Hematopoietic multipotent progenitor cell treated with erythropoietin and hydrocortisone succinate and interleukin-3 and kit ligand, for 8 days (in vitro differentiated cells): ENCODE measurements at regions not wholly inside any gene's neighbourhood (a gene's known extent, or its start where the extent isn't known, plus 50 kb on each side); places are given as distances from the start of the nearest gene placed in this dataset.
"Not testable (repeated sequence)": the region's sequence is repeated elsewhere in the genome, so short reads cannot be mapped to it uniquely, and the experiment has no call there.

ENCODE experiments used
- DNase-seq: peaks from one replicate; pipeline ENCODE4 v3.0.0-alpha.2; 2015

DNA sequence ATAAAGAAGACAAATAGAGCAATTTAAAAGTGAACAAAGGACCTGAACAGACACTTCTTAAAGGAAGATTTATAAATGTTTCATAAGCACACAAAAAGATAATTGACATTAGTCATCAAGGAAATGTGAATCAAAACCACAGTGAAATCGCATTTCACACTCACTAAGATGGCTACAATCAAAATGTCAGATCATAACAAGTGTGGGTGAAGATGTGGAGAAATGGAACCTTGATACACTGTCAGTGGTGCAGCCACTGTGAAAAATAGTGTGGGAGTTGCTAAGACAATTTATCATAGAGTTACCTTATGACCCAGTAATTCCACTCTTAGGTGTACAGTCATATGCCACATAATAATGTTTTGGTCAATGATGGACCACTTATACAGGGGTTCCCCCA is 54.5 kb upstream of the HTR4 start:
- no peak for DNase-seq

DNA sequence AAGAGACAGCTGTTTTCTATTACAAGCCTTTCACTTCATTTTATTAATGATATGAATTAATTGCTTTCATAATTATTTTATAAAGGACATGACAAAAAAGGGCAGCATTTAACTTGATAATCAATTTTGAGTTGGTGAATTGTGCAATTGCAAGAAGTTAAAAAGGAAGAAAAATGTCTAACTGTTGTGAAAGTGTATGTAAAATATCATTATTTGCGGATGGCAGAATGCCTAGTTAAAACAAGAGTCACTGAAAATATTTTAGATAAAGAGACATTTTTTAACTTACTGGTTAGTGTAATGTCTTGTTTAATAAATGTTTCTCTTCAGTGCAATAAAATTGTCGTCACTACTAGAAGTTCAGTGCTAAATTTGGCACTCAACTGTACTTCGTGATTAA is 57.6 kb upstream of the HTR4 start:
- no peak for DNase-seq

DNA sequence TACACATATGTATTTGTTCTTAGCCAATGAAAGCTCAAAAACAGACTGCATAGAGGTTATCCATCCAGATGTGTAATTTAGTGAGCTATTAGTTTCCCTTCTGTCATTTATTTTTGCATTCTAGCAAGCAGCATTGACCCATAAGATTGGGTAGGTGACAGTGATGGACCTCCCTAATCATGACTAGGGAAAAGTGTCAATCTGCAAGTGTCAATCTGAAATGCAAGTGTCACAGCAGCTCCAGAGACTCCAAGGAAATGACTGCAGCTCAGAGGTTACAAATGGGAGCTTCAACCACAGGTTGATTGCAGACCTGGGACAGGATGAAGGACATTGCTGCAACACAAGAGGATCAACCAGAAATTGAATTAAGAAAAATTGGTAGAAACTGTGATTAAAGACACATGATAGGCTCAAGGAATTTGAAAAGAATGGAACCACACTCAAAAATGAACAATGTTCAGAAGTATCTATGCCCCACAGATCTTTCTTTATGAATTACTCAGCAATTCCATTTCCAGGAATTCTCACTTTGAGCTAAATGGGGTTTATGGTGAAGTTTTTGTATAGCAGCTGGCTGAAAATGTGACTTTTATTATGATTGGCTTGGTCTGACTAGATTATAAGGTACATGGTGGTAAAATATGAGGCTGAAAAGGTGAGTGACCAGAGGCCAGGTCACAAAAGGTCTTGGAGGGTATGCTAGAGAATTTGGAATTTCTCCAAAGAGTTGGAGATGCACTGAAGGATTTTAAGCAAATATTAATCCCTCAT is 59.6 kb upstream of the HTR4 start:
- no peak for DNase-seq

DNA sequence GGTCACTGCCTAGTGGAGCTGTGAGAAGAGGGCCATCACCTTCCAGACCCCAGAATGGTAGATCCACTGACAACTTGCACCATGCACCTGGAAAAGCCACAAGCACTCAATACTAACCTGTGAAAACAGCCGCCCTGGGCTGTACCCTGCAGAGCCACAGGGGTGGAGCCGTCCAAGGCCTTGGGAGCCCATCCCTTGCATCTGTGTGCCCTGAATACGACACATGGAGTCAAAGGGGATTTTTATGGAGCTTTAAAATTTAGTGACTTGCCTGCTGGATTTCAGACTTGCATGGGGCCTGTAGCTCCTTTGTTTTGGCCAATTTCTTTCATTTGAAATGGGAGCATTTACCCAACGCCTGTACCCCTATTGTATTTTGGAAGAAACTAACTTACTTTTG is 62.4 kb upstream of the HTR4 start:
- DNase-seq: no peak

DNA sequence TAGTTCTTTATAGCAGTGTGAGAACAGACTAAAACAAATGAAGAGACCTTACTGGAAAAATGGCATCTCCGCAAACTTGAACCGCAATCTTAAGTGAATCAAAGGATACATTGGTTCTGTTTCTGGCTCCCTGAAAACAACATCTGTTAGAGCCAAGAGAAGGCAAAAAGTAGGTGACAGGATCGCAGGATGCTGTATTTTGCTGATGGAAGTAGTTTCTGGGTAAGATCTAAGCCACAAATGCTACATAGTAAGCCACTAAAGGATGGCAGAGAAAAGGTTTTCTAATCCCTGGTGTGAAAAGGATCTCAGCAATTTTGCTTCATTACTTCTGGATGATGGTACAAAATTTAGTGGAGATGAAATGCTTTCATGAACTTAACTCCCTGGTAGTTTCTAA is 63.3 kb upstream of the HTR4 start:
- no peak for DNase-seq

DNA sequence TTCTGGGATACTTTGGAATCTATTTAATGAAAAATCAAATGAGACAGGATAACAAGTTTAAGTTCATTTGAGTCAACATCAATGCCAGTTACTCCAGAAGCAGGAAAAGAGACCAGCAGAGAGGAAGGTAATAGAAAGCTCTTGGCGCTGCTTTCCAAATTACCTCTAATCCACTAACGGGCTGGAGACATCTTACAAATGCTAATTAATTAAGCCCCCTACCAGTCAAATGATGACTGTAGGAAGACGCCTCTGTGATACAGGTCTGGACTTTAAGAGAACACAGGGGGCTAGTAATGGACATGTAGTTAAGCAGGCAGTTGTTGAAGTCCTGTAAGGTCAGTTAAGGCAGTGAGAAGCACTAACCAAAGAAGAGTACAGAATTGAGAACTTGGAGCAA is 65.3 kb upstream of the HTR4 start:
- no peak for DNase-seq

DNA sequence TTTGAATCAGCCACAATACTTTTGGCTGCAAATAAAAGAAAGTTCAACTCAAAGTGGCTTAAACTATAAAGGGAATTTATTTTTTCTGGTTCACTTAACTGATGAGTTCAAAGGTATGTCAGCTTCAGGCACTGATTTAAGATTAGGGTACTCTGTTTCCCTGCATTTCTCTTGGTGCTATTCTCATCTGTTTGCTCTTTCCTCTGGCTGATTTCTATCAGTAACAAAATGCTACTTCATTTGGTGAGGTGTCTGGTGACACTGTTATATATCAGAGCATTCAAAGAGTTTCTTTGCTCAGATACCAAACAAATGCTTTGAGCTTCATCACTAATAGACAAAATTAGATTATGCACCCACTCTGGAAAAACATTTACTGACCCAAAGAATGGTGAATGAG is 65.9 kb upstream of the HTR4 start:
- DNase-seq: no peak

DNA sequence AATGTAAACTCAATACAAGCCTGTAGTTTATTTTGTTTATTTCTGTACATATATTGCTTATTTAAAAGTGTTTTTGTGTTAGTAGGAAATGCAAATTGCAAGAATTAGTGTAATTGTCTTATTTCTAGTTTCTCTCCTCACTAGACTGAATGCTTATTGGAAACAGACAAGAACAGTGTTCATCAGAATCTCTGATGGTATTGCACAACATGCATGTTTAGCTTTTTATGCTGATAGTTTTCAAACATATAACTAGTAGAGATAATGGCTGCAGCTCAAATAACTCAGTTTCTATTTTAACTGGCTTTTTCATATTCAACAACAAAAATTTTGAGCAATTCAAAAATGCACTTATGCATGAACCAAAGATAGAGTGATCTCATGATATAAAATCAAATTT is 68.8 kb upstream of the HTR4 start:
- no peak for DNase-seq

DNA sequence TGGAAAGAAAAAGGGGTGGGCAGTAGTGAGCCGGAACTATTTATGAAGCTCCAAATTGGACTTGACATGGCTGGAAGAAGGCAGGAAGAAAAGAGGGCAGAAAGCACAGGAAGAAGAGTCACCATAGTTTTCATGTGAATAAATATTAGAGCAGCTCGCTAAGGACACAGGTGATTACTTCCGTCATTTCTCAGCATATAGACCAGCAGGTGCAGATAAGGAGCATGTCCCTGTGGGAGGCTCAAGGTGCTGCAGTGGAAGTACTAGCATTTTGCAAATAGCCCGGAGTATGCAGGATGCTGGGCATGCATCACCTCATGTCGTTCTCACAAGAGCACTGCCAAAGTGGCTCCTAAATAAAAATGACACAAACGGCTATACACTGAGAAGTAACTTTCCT is 71.3 kb upstream of the HTR4 start:
- DNase-seq: no peak

DNA sequence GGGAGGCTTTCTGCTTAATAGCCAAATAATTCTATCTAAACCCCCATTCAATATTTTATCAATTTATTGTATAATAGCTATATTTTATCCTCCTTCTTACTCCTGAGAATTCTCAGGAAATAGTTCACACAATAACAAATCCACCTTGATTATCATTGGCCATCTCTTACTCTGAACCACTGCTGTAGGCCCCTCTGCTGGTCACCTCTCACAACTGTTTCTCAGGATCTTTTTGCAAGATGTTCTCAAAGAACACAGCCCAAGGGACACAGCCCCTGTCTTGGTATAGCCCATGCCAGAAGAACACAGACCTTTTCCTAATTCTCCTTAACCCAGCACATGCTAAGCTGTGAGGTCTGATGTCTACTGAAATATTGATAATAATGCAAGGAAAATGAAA is 74.9 kb upstream of the HTR4 start:
- no peak for DNase-seq

DNA sequence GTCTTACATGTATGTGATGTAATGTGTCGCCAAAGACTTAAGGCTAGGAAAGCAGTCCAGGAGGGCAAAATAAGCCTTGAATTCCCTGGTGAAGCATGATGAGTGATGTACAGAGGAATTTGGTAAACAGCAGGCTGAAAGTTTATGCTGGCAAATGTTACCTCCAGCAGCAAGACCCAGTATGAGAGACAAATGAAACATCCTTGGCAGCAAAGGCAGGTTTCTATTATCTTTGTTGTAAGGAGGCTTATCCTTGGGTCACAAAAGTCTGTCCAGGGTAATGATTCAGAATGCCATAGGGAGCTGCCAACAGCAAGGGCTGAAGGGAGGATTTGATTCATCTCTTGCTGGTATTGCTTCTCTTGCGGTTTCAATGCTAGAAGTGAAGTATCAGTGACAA is 75.9 kb upstream of the HTR4 start:
- DNase-seq: no peak

DNA sequence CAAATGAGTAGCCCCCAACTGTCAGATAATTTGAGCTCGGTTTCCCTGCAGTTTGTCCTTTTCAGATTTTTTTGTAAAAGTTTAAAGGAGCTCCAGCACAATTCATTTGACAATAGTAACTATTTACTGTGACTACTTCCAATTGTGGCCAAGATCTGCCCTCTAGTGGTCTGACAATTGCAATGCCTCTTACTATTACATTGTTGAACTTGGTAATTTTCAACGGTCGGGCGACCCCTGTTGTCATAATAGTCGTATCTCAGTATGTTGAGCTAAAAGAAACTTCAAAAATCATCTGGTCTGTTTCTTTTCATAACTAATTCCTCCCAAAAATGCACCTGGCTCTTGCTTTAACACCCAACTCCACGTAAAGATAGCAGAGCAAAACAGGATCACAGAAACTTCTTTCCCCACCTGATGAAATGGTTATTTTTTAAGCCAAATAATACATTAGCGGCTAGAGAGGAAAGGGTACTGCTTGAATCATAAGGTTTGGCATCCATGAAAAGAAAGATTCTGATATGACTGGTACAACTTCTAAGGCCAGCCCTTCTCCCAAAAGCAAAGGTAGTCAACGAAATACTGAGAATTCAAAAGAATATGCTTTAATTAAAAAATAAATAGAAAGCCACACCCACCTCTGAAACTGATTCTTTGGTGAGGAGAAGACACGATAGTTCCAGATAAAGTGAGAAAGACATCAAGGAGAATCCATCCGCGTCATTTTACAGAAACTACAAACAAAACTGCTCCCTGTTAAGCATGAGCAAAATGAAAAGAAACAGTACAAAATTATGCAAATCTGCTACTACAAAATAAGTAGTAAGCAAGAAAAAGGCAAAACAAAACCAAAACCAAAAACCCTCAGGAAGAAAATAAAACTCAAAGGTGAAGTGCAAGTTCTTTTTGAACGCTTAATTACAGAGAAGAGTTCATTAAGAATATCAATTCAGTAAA is 76.9 kb upstream of the HTR4 start:
- DNase-seq: peak; percentile 88

DNA sequence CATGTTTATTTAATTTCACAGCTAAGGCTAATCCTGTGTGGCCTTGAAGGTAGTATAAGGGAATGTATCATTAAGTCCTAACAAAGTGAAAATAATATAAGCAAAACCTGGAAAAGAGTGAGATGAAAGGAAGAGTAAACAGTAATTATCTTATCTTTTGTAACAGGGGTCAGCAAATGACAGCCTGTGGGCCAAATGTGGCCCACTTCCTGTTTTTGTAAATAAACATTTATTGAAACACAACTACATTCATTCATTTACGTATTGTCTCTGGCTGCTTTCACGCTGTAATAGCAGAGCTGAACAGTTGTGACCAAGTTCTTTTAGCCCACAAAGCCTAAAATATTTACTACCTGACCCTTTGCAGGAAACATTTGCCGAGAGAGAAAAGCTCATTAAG is 78.4 kb upstream of the HTR4 start:
- peak; percentile 16 for DNase-seq

DNA sequence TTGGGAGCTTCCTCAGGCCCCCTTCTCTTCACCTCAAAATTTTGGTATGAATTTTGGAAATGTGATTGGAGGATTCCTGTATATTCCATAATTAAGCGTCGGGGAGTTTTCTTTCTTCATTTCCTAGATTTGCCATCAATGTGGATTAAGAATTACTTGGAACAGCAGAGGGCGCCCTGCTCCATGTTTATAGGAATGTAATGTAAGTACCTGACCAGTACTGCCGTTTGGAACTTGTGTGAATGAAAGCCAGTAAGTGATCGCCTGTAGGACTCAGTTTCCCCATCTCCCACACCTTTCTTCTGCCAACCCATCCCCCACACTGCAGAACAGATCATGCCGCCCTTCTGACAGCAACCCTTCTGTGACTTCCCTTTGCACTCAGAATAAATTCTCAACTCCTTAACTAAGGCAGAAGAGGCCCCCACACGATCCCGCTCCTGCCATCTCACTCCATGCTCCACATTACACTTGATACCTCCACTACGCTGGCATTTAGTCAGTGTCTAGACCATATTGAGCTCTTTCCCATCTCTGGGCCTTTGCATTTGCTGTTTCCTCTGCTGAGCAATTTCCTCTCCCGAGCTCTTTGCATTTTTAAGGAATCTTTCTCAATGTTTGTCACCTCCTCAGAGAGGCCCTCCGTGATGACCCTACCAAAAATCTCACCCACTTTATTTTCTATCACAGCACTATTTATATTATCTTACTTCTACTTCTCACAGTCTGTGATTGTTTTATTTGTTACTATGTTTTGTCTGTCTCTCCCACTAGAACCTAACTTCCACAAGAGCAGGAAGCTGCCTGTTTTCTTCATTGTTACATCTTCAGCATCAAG is 79.5 kb upstream of the HTR4 start:
- DNase-seq: peak; percentile 86

DNA sequence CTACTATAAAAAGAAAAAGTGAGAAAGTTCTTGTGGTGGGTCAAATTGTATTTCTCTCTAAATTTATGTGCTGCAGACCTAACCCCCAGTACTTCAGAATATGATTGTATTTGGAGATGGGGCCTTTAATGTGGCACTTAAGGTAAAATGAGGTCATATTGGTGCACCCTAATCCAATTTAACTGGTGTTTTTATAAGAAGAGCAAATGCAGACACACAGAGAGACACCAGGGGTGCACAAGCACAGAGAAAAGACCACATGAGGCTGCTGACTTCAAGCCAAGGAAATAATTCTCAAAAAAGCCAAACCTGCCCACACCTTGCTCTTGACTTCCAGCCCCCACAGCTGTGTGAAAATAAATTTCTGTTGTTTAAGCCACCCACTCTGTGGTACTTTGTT is 80.2 kb upstream of the HTR4 start:
- no peak for DNase-seq

DNA sequence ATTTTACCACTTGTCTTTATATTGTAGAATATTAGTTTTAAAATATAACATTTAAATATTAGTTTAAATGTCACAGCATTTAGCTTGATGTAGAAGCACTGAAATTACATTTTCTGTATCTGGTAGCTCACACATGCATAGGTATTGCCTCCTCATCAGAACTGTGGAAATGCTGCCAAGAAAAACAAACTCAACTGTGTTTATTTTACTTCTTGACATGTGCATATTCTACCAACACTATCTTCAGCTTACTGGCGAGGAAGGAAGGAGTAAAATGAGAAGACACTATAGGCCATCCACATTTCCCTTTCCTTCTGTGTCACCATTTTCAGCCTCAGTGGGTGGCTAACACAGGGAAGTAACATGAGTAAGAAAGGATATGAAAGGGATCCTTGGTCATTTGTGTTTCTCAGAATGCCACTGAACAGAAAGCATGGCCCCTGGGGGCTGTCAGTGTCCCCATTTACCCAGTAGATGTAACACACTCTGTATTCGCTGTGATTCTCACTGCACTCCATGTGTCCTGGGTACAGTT is 81.0 kb upstream of the HTR4 start:
- DNase-seq: no peak

DNA sequence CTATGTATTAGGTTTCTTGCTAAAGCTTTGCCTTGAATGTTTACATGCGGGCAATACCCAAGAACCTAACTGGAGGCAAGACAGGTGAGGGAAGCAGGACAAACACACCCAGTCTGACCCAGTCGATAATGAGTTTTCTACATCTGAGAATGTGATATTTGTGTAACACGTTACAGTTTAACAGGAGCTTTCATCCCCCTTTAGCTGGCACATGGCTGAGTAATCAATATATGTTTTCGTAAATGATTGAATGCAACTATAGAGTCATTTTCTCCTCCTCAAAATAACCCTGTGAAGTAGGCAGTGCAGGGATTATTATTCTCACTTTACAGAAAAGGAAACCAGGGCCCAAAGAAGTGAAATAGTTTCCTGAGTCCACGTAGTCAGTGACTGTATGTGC is 84.7 kb upstream of the HTR4 start:
- DNase-seq: no peak

DNA sequence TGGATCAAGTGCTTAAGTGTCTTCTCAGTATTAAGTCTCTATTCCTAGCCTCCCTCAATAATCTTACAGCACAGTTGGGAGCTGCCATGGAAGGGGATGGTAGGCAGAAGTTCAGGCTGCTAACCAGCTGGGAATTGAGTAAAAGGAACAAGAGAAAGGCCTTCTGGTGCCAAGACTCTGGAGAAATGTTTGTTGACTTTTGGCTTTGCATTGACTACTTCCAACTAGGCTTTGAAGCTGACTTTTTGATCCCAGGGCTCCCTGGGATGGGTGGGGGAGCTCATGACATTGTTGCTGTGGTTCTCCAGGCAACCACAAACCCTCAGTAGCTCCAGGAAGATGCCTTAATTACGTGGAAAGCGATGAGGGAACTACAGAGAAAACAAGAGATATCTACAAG is 85.2 kb upstream of the HTR4 start:
- no peak for DNase-seq

DNA sequence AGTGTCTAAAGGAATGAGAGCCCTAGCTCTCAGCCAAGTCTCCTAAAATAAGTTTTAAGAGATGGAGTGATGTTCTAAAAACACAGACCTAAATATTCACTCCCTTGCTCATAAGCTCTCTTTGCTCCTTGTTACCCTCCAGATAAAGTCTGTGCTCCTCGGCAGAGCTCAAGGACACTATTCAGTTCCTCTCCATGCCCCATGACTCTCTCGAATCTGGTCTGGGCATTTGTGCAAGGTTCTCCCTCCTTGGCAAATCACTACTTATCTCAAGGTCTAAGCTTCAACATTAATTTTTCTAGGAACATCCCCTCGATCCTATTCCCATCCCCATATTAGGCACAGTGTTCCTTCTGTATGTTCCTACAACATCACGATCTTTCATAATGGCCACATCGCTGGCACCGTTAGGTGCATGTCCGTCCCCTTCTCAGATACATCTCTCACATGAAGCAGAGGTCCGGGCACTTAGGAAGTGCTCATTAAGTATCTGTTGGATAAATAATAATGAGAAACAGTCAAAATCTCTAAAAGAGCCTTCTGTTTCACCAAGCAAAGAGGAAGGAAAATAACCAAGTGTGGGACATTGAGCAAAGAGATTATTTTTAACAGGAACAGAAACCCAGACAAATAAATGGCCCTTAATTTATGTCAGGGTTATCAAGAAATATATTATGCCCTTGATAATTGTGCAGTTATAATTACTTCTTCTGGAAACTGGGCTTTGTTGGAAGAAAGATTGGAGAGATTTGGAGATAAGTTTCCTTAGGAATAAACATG is 85.9 kb upstream of the HTR4 start:
- no peak for DNase-seq

DNA sequence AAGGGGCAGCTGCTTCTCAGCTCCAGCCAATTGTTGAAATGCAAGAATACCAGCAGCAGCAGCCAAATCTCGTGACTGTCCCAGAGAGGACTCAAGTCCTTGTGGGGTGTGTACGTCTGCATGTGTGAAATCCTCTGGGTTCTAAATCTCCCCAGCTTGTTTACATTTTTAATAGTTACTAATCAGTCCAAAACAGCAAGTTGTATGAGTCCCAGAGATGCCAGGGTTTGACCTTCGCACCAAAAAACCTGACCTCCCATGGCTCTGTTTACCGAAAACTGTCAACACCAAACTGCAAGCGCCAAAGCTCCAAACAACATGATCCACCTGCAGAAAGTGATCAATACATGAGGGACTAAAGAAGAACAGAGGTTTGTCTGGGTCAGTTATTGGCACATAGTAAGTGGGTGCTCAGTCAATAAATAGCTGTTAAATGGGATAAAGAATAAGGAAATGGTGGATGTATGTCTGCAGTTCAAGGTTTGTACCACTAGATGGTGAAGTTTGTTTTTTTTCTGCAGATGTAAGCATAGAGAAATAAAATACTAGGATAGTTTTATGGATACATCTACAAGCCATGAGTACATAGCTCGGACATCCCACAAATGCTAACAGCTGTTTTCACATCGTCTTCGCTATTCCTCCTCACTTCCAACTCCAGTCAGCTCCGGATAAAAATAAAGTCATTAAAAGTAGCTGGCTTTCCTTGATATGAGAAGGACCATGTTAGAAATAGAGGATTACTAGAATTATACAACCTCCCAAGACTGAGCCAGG is 85.3 kb upstream of the ADRB2 start:
- peak; percentile 75 for DNase-seq

DNA sequence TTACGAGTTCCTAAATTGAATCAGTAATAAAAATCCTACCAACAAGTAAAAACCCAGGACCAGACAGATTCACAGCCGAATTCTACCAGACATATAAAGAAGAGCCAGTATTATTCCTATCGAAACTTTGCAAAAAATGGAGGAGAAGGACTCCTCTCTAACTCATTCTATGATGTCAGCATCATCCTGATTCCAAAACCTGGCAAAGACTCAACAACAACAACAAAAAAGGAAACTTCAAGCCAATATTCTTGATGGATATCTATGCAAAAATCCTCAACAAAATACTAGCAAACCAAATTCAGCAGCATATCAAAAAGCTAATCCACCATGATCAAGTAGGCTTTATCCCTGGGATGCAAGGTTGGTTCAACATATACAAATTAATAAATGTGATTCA is 84.6 kb upstream of the ADRB2 start:
- not testable (repeated sequence) for DNase-seq
